ENCODE measurements at regions not wholly inside any gene's neighbourhood (a gene's known extent, or its start where the extent isn't known, plus 50 kb on each side); places are given as distances from the start of the nearest gene placed in this dataset.

GRCh38 chr5:73306078-73306719 is 133.2 kb downstream of the TMEM174 start:
- DNase-seq, result no peak

- no peak for DNase-seq
Observed at GRCh38 chr5:73305386-73305785, 132.4 kb downstream of the TMEM174 start.

- DNase-seq, result no peak
Observed at GRCh38 chr5:73304381-73304780, 131.4 kb downstream of the TMEM174 start.

- DNase-seq, result no peak
Observed at GRCh38 chr5:73303148-73304079, 130.4 kb downstream of the TMEM174 start.

- DNase-seq, result no peak
Observed at GRCh38 chr5:73302797-73303147, 129.8 kb downstream of the TMEM174 start.

- DNase-seq, result no peak
Observed at GRCh38 chr5:73301208-73301901, 128.4 kb downstream of the TMEM174 start.

GRCh38 chr5:73300337-73301207 is 127.6 kb downstream of the TMEM174 start:
- no peak for DNase-seq

GRCh38 chr5:73299665-73300336 is 126.8 kb downstream of the TMEM174 start:
- no peak for DNase-seq

GRCh38 chr5:73298772-73299630 is 126.0 kb downstream of the TMEM174 start:
- DNase-seq, result no peak

GRCh38 chr5:73298251-73298771 is 125.3 kb downstream of the TMEM174 start:
- DNase-seq, result no peak

- no peak for DNase-seq
Observed at GRCh38 chr5:73297430-73297829, 124.4 kb downstream of the TMEM174 start.

GRCh38 chr5:73296772-73297171 is 123.8 kb downstream of the TMEM174 start:
- no peak for DNase-seq

- no peak for DNase-seq
Observed at GRCh38 chr5:73295921-73296320, 122.9 kb downstream of the TMEM174 start.

GRCh38 chr5:73295447-73295846 is 122.5 kb downstream of the TMEM174 start:
- no peak for DNase-seq

- DNase-seq, result no peak
Observed at GRCh38 chr5:73292816-73293459, 119.9 kb downstream of the TMEM174 start.

GRCh38 chr5:73291873-73292272 is 118.9 kb downstream of the TMEM174 start:
- DNase-seq, result no peak

- DNase-seq, result no peak
Observed at GRCh38 chr5:73290242-73290641, 117.2 kb downstream of the TMEM174 start.

GRCh38 chr5:73288803-73289720 is 116.1 kb downstream of the TMEM174 start:
- no peak for DNase-seq

- no peak for DNase-seq
Observed at GRCh38 chr5:73286896-73287295, 113.9 kb downstream of the TMEM174 start.

Measured in CD4-positive, alpha-beta T cell treated with Interleukin-17A for 4 hours (primary cell).